ENCODE measurements at regions not wholly inside any gene's neighbourhood (a gene's known extent, or its start where the extent isn't known, plus 50 kb on each side); places are given as distances from the start of the nearest gene placed in this dataset.

GRCh38 chr1:82632155-82632554 lies 831.4 kb downstream of the ADGRL2 start:
- no peak for TF ChIP-seq CTCF (IDR thresholded peaks at IDR 0.05; ENCODE audit: borderline replicate concordance, extremely low read depth, insufficient read depth)
- Histone ChIP-seq H3K9me3 (ENCODE audit: control insufficient read depth in 2 of 3, insufficient read depth in 1 of 3, low read length in 3 of 3) (no peaks in the 10 kb centered on the region), H3K9ac (ENCODE audit: low read length in 3 of 3) (no peak overlapping the region), H3K36me3 (ENCODE audit: control insufficient read depth in 2 of 3, insufficient read depth in 3 of 3, low read length in 3 of 3) (no peaks in the 10 kb centered on the region), H3K27ac (ENCODE audit: low read depth in 2 of 2, low read length in 2 of 2) (no peak overlapping the region), H3K4me1 (ENCODE audit: control insufficient read depth in 2 of 3, insufficient read depth in 2 of 3, low read depth in 1 of 3, low read length in 3 of 3) (no peaks in the 10 kb centered on the region), H3K27me3 (ENCODE audit: control insufficient read depth, insufficient read depth, low read length) (no peaks in the 10 kb centered on the region), H3K4me3 (ENCODE audit: low read length in 3 of 3) (no peak overlapping the region)
- intact Hi-C loops (cut with DNase I): no loop called here
- FAIRE-seq: no peak
- DNase-seq: no peak

GRCh38 chr1:82628887-82629286 lies 828.2 kb downstream of the ADGRL2 start:
- H3K27ac ChIP-seq (ENCODE audit: low read depth in 2 of 2, low read length in 2 of 2): no peak overlapping the region
- H3K9me3 ChIP-seq (ENCODE audit: control insufficient read depth in 2 of 3, insufficient read depth in 1 of 3, low read length in 3 of 3): peaks cover 0 to 9% (median 0%) of the 10 kb centered on the region in 3 donors
- intact Hi-C loops (cut with DNase I): no loop called here
- DNase-seq (no peak), FAIRE-seq (no peak)
- no peaks in the 10 kb centered on the region for H3K4me1 ChIP-seq (ENCODE audit: control insufficient read depth in 2 of 3, insufficient read depth in 2 of 3, low read depth in 1 of 3, low read length in 3 of 3)
- no peaks in the 10 kb centered on the region for H3K27me3 ChIP-seq (ENCODE audit: control insufficient read depth, insufficient read depth, low read length)
- no peak for TF ChIP-seq CTCF (IDR thresholded peaks at IDR 0.05; ENCODE audit: borderline replicate concordance, extremely low read depth, insufficient read depth)
- no peak overlapping the region for H3K4me3 ChIP-seq (ENCODE audit: low read length in 3 of 3)
- no peak overlapping the region for H3K9ac ChIP-seq (ENCODE audit: low read length in 3 of 3)
- H3K36me3 ChIP-seq (ENCODE audit: control insufficient read depth in 2 of 3, insufficient read depth in 3 of 3, low read length in 3 of 3): no peaks in the 10 kb centered on the region

- peaks cover 0 to 9% (median 2%) of the 10 kb centered on the region in 3 donors for H3K9me3 ChIP-seq (ENCODE audit: control insufficient read depth in 2 of 3, insufficient read depth in 1 of 3, low read length in 3 of 3)
- H3K27me3 ChIP-seq (ENCODE audit: control insufficient read depth, insufficient read depth, low read length): no peaks in the 10 kb centered on the region
- no peak for TF ChIP-seq CTCF (IDR thresholded peaks at IDR 0.05; ENCODE audit: borderline replicate concordance, extremely low read depth, insufficient read depth)
- no peak overlapping the region for H3K4me3 ChIP-seq (ENCODE audit: low read length in 3 of 3)
- FAIRE-seq (no peak), DNase-seq (no peak)
- no peak overlapping the region for H3K27ac ChIP-seq (ENCODE audit: low read depth in 2 of 2, low read length in 2 of 2)
- no peaks in the 10 kb centered on the region for H3K4me1 ChIP-seq (ENCODE audit: control insufficient read depth in 2 of 3, insufficient read depth in 2 of 3, low read depth in 1 of 3, low read length in 3 of 3)
- H3K36me3 ChIP-seq (ENCODE audit: control insufficient read depth in 2 of 3, insufficient read depth in 3 of 3, low read length in 3 of 3): no peaks in the 10 kb centered on the region
- intact Hi-C loops (cut with DNase I): no loop called here
- no peak overlapping the region for H3K9ac ChIP-seq (ENCODE audit: low read length in 3 of 3)
These were observed 824.8 kb downstream of the ADGRL2 start for GRCh38 chr1:82625537-82625936.

GRCh38 chr1:82621076-82621475 lies 820.3 kb downstream of the ADGRL2 start:
- Histone ChIP-seq H3K9ac (ENCODE audit: low read length in 3 of 3) (no peak overlapping the region), H3K27me3 (ENCODE audit: control insufficient read depth, insufficient read depth, low read length) (no peaks in the 10 kb centered on the region), H3K4me3 (ENCODE audit: low read length in 3 of 3) (no peak overlapping the region), H3K4me1 (ENCODE audit: control insufficient read depth in 2 of 3, insufficient read depth in 2 of 3, low read depth in 1 of 3, low read length in 3 of 3) (no peaks in the 10 kb centered on the region), H3K36me3 (ENCODE audit: control insufficient read depth in 2 of 3, insufficient read depth in 3 of 3, low read length in 3 of 3) (no peaks in the 10 kb centered on the region), H3K27ac (ENCODE audit: low read depth in 2 of 2, low read length in 2 of 2) (no peak overlapping the region), H3K9me3 (ENCODE audit: control insufficient read depth in 2 of 3, insufficient read depth in 1 of 3, low read length in 3 of 3) (peaks cover 0 to 9% (median 2%) of the 10 kb centered on the region in 3 donors)
- DNase-seq (no peak), FAIRE-seq (no peak)
- intact Hi-C loops (cut with DNase I): no loop called here
- no peak for TF ChIP-seq CTCF (IDR thresholded peaks at IDR 0.05; ENCODE audit: borderline replicate concordance, extremely low read depth, insufficient read depth)
